ENCODE measurements at regions not wholly inside any gene's neighbourhood (a gene's known extent, or its start where the extent isn't known, plus 50 kb on each side); places are given as distances from the start of the nearest gene placed in this dataset.

- Histone ChIP-seq H3K4me1 (no peaks in the 10 kb centered on the region), H3K4me3 (no peak overlapping the region), H3K36me3 (no peaks in the 10 kb centered on the region), H3K27ac (no peak overlapping the region), H3K9me3 (no peaks in the 10 kb centered on the region), H3K27me3 (no peaks in the 10 kb centered on the region)
- peak; percentile 28 for DNase-seq (ENCODE audit: low spot score)
- no peak for TF ChIP-seq CTCF (IDR thresholded peaks at IDR 0.05)
Measured at GRCh38 chr22:49243965-49244364, 583.7 kb downstream of the BRD1 start.

GRCh38 chr22:49243335-49243734 lies 584.3 kb downstream of the BRD1 start:
- Histone ChIP-seq H3K36me3 (no peaks in the 10 kb centered on the region), H3K27ac (no peak overlapping the region), H3K9me3 (no peaks in the 10 kb centered on the region), H3K4me1 (no peaks in the 10 kb centered on the region), H3K4me3 (no peak overlapping the region), H3K27me3 (no peaks in the 10 kb centered on the region)
- peak; percentile 18 for DNase-seq (ENCODE audit: low spot score)
- TF ChIP-seq CTCF (IDR thresholded peaks at IDR 0.05), result no peak

- Histone ChIP-seq H3K9me3 (no peaks in the 10 kb centered on the region), H3K27ac (no peak overlapping the region), H3K4me3 (no peak overlapping the region), H3K27me3 (no peaks in the 10 kb centered on the region), H3K4me1 (no peaks in the 10 kb centered on the region), H3K36me3 (no peaks in the 10 kb centered on the region)
- TF ChIP-seq CTCF (IDR thresholded peaks at IDR 0.05), result no peak
- peak; percentile 11 for DNase-seq (ENCODE audit: low spot score)
Measured at GRCh38 chr22:49242480-49242879, 585.2 kb downstream of the BRD1 start.

DNA sequence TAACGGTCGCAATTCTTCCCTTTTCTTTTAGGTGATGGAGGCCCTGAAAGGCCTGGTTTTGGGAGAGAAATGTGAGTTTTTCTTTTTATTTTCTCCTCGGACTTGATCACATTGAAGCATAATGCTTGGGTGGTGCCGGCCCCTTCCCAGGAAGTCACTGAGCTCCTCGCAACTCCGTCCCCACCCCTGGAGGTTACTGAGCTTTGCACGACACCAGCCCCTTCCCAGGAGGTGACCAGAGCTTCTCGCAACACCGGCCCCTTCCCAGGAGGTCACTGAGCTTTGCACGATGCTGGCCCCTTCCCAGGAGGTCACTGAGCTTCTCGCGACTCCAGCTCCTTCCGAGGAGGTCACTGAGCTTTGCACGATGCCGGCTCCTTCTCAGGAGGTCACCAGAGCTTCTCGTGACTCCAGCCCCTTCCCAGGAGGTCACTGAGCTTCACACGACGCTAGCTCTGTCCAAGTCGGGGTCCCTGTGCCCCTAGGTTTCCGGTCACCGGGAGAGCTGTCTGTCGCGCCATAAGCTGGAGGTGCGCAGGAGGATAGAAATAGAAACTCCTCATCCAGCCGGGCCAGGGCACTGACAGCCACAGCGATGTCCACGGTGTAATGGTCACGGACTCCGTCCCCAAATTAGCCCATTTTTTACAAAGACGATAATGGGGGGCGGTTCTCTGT lies 586.4 kb downstream of the BRD1 start:
- Histone ChIP-seq H3K4me3 (no peak overlapping the region), H3K4me1 (no peaks in the 10 kb centered on the region), H3K27me3 (no peaks in the 10 kb centered on the region), H3K36me3 (no peaks in the 10 kb centered on the region), H3K9me3 (no peaks in the 10 kb centered on the region), H3K27ac (no peak overlapping the region)
- TF ChIP-seq CTCF (IDR thresholded peaks at IDR 0.05), result no peak
- peak; percentile 44 for DNase-seq (ENCODE audit: low spot score)

GRCh38 chr22:49240472-49240871 lies 587.2 kb downstream of the BRD1 start:
- Histone ChIP-seq H3K4me3 (no peak overlapping the region), H3K36me3 (no peaks in the 10 kb centered on the region), H3K4me1 (no peaks in the 10 kb centered on the region), H3K27me3 (no peaks in the 10 kb centered on the region), H3K27ac (no peak overlapping the region), H3K9me3 (no peaks in the 10 kb centered on the region)
- peak; percentile 42 for DNase-seq (ENCODE audit: low spot score)
- TF ChIP-seq CTCF (IDR thresholded peaks at IDR 0.05), result no peak

DNA sequence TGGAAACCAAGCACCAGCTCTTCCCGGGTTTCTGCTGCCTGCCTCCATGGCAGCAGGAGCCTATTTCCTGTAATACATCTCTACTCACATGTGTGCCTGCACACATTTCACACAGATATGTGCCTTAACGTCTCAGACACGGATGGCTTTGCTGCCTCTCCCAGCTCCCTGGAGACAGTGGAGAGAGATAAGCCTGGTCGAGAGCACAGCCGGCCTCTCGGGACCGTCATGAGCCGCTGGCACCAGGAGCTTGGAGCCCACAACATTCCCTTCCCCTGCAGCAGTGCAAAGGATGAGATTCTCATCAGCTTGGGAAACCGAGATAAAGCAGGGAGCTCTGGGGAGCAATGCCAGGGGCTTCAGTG lies 587.7 kb downstream of the BRD1 start:
- Histone ChIP-seq H3K4me1 (no peaks in the 10 kb centered on the region), H3K9me3 (no peaks in the 10 kb centered on the region), H3K27me3 (no peaks in the 10 kb centered on the region), H3K36me3 (no peaks in the 10 kb centered on the region), H3K4me3 (no peak overlapping the region), H3K27ac (no peak overlapping the region)
- no peak for TF ChIP-seq CTCF (IDR thresholded peaks at IDR 0.05)
- peak; percentile 21 for DNase-seq (ENCODE audit: low spot score)

Measured in right atrium auricular region (tissue), 2 donors.